HS-5 (cell line): ENCODE measurements at regions not wholly inside any gene's neighbourhood (a gene's known extent, or its start where the extent isn't known, plus 50 kb on each side); places are given as distances from the start of the nearest gene placed in this dataset.

Experiments
- DNase-seq: peaks from one replicate; pipeline ENCODE4 v3.0.0-alpha.2; 2012; ENCODE audit warnings: low read depth

GRCh38 chr13:109883181-109884180, 97.1 kb upstream of the IRS2 start:
- DNase-seq: no peak

GRCh38 chr13:109881961-109882558, 95.7 kb upstream of the IRS2 start:
- no peak for DNase-seq

DNA sequence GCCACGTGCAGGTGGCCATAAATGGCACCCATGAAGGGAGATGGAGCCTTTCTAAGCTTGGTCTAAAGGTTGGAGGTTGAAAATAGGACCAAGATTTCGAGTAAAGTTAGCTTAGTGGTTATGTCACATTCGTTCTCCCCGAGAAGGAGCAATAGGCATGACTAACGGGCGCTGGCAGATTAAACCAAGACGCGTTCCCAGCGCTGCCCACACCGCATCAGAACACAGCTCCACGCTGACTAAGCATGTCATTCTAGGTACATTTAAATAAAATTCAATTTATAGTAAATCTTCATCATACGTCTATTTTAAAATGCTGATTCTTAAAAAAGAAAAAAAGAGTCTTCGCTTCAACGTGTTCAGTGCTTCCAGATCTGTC, 95.0 kb upstream of the IRS2 start:
- no peak for DNase-seq

GRCh38 chr13:109880371-109881346, 94.3 kb upstream of the IRS2 start:
- DNase-seq: no peak

- no peak for DNase-seq
Measured at GRCh38 chr13:109879338-109879737, 93.0 kb upstream of the IRS2 start.

DNA sequence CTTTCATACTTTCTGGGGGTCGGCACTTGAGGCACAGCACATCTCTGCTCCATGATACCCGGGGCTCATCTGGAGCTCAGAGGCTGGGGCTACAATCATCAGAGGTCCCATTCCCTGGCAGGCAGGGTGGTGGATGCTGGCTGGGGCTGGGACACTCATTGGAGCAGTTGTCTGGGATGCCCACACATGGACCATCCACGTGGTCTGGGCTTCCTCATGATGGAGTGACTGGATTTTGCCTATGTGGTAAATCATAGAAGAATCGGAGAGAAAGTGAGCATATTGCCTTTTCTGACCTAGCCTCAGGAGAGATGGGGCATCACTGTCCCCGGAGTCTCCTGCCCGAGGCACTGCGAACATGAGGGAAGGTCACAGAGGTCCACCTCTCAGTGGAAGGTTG, 91.4 kb upstream of the IRS2 start:
- no peak for DNase-seq

DNA sequence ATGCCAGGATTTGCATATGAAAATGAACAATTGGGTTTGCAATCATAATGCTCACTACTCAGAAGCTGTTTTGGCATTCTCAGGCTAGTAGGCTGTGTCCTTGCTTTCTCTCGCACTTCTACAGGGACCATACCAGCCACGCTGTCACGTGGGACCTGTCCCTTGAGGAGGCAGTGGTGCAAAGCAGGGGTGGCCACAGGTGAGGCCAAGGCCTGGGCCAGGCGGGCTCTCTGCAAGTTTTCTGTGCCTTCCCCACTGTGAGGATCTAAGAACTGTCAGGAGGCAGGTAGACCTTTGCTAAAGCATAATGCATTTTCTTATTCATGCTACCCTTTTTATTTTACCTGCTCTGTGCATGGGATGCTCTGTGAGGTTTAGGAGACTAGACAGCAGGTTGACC, 89.4 kb upstream of the IRS2 start:
- no peak for DNase-seq

DNA sequence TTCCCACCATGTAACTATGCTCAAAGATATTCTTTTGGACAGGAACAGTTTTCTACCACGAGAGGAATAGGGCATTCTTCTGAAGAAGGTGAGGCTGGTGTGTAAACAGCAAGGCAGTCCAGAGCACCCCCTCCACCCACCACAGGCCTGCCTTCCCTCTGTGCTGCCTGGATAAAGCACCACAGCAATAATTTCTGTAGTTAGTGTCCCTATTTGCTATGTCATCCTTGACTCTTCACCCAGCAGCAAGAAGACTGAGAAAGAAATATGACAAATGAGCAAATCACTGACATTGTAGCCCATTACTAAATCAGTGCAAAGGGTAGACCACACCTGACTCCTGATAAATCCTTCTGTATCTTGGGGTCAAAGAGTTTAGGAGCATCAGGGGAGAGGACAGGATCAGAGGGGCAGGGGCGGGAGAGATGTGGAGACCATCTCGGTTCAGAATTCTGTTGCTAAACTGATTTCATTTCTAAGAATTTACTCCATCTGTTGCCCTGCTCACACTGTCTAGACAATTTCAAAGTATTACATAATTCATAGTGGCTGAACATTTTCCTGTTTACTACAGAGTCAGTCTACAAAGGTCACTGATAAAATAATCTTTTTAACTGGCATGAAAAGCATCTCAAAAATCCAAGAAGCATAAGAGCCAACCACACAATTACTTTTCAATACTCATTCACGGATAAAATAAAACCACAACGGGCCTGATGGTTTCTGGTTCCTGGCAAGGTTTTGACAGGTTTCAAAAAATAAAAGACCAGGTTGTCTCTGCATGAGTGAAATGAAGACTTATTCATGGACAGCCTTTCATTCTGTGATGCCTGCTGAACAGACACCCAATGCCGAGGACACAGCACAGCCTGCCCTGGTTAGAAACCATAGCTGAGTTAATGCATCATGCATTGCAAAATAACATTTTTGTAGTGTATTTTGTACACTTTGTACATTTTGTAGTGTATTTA, 88.4 kb upstream of the IRS2 start:
- no peak for DNase-seq

- DNase-seq: no peak
Measured at GRCh38 chr13:109873351-109874123, 87.2 kb upstream of the IRS2 start.

GRCh38 chr13:109872864-109873263, 86.5 kb upstream of the IRS2 start:
- DNase-seq: no peak

DNA sequence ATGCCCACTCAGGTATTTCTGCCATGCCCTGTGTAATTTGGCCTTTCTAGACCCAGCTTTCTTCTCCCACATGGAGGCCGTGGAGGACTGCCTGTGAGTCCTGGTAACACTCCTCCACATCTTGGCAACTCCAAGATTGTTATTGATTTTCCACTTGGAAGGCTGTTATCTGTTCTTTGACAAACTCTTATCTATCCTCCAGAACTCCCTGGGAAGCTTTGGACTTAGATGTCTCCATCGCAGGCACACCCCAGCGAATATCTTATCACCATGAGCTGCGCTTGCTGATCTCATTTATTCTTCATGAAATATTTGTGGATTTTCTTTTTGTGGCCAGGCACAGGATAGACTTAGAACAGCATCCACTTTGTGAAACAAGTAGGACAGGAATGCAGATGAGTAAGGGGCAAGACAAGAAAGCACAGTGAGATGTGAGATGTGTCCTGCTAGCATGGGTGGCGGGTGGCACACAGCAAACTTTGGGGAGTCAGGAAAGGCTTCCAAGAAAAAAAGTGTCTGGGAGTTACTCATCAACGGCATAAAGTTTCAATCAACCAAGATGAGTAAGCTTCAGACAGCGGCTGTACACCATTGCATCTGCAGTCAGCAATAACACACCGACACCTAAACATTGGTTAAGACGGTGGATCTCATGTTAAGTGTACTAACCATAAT, 84.5 kb upstream of the IRS2 start:
- no peak for DNase-seq

DNA sequence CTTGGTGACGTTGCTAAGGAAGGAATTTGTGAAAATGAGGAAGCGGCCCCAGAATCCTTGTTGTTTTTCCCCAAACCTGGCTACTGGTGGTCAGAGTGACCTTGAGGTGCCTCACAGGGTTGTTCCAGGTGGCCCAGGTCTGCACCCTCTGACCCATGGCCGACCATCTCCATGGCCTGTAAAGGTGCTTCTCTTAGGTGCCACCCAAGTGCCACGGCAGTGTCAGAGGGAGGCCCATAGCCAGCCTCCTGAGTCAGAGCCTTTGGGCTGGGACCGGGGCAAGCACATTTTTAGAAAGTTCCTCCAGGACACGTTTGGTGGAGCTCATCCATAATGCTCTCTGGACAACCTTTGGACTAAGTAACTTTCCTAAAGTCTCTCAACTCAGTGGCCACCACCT, 83.9 kb upstream of the IRS2 start:
- no peak for DNase-seq

DNA sequence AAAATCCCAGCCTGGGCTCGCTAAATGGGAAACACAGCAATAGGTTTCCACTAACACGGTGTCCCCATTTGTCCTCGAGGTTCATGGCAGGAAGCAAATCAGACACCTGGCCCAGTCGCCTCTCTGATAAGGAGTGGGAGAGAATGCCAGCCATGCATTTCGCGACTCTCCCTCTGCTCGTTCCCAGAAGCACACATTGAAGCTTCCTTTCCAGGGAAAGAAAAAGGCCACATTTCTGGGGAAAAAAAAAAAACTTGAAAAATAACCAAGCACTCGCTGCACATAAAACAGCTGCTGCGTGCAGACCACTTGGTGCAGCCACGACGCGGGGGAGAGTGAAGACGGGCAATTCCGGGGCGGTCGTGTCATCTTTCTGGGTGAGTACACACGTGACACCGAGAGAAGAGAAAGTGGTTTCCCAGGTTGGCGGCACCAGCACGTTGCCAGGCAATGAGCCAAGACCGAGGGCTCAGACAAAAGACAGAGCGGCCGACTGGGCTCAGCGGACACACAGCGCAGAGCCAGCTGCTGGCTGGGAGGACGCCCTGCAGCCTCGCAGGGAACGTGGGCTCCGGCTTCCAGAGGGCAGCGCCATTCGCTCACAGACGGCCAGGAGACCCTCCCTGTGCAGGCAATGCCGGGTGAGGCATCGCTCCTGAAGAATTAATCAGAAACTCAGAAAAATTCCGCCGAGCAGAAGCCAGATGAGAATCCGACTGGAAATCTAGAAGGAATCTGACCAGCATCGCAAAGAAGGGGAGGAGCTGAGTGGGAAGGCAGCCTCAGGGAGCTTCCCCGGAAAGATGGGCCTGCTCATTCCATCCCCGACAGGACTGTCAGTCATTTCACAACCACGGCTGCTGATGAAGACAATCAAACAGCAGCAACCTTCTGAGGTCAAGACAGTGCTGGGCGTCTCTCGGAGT, 83.2 kb upstream of the IRS2 start:
- DNase-seq: no peak

DNA sequence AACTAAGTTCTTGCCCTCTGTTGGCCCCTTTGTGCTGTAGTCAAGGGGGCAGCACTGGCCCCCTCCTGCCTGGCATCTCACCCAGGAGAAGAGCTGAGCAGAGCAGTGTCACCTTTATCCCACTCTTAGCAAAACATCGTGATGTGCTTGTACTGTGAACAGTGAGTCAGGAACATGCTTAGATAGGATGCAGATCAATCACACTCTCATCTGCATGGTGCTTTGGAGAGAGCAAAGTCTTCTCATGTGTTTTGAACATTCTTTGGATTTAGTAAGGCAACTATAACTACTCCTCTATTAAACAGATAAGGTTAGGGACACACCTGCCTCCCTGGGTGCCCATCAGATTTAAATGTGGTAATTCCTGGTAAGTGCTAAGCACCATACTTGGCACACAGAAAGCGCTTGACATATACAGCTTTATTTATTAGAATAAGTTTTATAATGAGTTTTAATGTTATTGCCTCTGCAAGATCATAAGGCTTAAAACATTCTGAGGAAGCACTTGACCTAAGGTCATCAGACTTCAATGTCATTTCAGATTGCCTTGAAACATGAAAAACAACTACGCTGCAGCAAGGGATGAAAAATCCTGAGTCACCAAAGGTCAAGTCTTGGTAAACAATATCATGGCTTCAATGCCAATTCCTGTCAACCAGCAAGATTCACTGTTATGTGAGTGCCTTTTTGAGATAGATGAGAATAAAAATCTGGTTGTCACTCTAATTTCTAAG, 82.4 kb upstream of the IRS2 start:
- no peak for DNase-seq

GRCh38 chr13:109867766-109868165, 81.4 kb upstream of the IRS2 start:
- DNase-seq: no peak

GRCh38 chr13:109862627-109863026, 76.2 kb upstream of the IRS2 start:
- no peak for DNase-seq

- DNase-seq: no peak
Measured at GRCh38 chr13:109859898-109860297, 73.5 kb upstream of the IRS2 start.
